ENCODE measurements at regions not wholly inside any gene's neighbourhood (a gene's known extent, or its start where the extent isn't known, plus 50 kb on each side); places are given as distances from the start of the nearest gene placed in this dataset.
A peak's percentile ranks its signal among the peaks of the same experiment; 100 is the strongest.

- no peak overlapping the region for H3K4me3 ChIP-seq
- TF ChIP-seq CTCF (IDR thresholded peaks at IDR 0.05) = no peak
- no peak for TF ChIP-seq POLR2A (IDR thresholded peaks at IDR 0.05)
- no peaks in the 10 kb centered on the region for H3K9me3 ChIP-seq
- no peaks in the 10 kb centered on the region for H3K36me3 ChIP-seq
- intact Hi-C loops (cut with DNase I; ENCODE audit: low total_unique reads) = no loop called here
- no peaks in the 10 kb centered on the region for H3K4me1 ChIP-seq
- H3K27ac ChIP-seq = no peak overlapping the region
- H3K27me3 ChIP-seq = no peaks in the 10 kb centered on the region
- DNase-seq = no peak
Measured at GRCh38 chr3:5301651-5302297, 114.3 kb downstream of the EDEM1 start.

GRCh38 chr3:5302661-5303060, 115.2 kb downstream of the EDEM1 start:
- TF ChIP-seq POLR2A (IDR thresholded peaks at IDR 0.05) (no peak), CTCF (IDR thresholded peaks at IDR 0.05) (no peak)
- DNase-seq = no peak
- intact Hi-C loops (cut with DNase I; ENCODE audit: low total_unique reads) = no loop called here

GRCh38 chr3:5304188-5304587, 116.7 kb downstream of the EDEM1 start:
- Histone ChIP-seq H3K27me3 (no peaks in the 10 kb centered on the region), H3K4me1 (no peaks in the 10 kb centered on the region), H3K9me3 (no peaks in the 10 kb centered on the region), H3K27ac (no peak overlapping the region), H3K4me3 (no peak overlapping the region), H3K36me3 (no peaks in the 10 kb centered on the region)
- DNase-seq = no peak
- TF ChIP-seq CTCF (IDR thresholded peaks at IDR 0.05) (no peak), POLR2A (IDR thresholded peaks at IDR 0.05) (no peak)
- intact Hi-C loops (cut with DNase I; ENCODE audit: low total_unique reads) = no loop called here

More at GRCh38 chr3:5302661-5303060, 115.2 kb downstream of the EDEM1 start:
- no peak overlapping the region for H3K4me3 ChIP-seq
- H3K36me3 ChIP-seq = no peaks in the 10 kb centered on the region
- no peaks in the 10 kb centered on the region for H3K4me1 ChIP-seq
- no peak overlapping the region for H3K27ac ChIP-seq
- no peaks in the 10 kb centered on the region for H3K9me3 ChIP-seq
- H3K27me3 ChIP-seq = no peaks in the 10 kb centered on the region

GRCh38 chr3:5304789-5305683, 117.5 kb downstream of the EDEM1 start:
- H3K9me3 ChIP-seq = no peaks in the 10 kb centered on the region
- intact Hi-C loops (cut with DNase I; ENCODE audit: low total_unique reads) = no loop called here
- H3K4me1 ChIP-seq = no peaks in the 10 kb centered on the region
- no peaks in the 10 kb centered on the region for H3K36me3 ChIP-seq
- no peak overlapping the region for H3K27ac ChIP-seq
- TF ChIP-seq CTCF (IDR thresholded peaks at IDR 0.05) (peak in 3 of 4 experiments; percentile 35 to 39 (median 38)), POLR2A (IDR thresholded peaks at IDR 0.05) (no peak)
- no peak overlapping the region for H3K4me3 ChIP-seq
- H3K27me3 ChIP-seq = no peaks in the 10 kb centered on the region
- DNase-seq = no peak

GRCh38 chr3:5305684-5305989, 118.1 kb downstream of the EDEM1 start:
- Histone ChIP-seq H3K36me3 (no peaks in the 10 kb centered on the region), H3K27ac (no peak overlapping the region), H3K9me3 (no peaks in the 10 kb centered on the region), H3K4me1 (no peaks in the 10 kb centered on the region), H3K4me3 (no peak overlapping the region), H3K27me3 (no peaks in the 10 kb centered on the region)
- TF ChIP-seq POLR2A (IDR thresholded peaks at IDR 0.05) (no peak), CTCF (IDR thresholded peaks at IDR 0.05) (no peak)
- intact Hi-C loops (cut with DNase I; ENCODE audit: low total_unique reads) = no loop called here
- DNase-seq = no peak
